Activated CD4-positive, CD25-positive, alpha-beta regulatory T cell treated with anti-CD3 and anti-CD28 coated beads, Interleukin-2, amount 50 U/mL, for 72 hours (primary cell): ENCODE measurements at regions not wholly inside any gene's neighbourhood (a gene's known extent, or its start where the extent isn't known, plus 50 kb on each side); places are given as distances from the start of the nearest gene placed in this dataset.

Experiments used
- DNase-seq: peaks from one replicate; pipeline ENCODE4 v3.0.0; 2021

GRCh38 chr11:31884080-31884479, 73.0 kb upstream of the PAX6 start:
- DNase-seq: no peak

GRCh38 chr11:31883435-31883834, 72.3 kb upstream of the PAX6 start:
- DNase-seq: no peak

DNA sequence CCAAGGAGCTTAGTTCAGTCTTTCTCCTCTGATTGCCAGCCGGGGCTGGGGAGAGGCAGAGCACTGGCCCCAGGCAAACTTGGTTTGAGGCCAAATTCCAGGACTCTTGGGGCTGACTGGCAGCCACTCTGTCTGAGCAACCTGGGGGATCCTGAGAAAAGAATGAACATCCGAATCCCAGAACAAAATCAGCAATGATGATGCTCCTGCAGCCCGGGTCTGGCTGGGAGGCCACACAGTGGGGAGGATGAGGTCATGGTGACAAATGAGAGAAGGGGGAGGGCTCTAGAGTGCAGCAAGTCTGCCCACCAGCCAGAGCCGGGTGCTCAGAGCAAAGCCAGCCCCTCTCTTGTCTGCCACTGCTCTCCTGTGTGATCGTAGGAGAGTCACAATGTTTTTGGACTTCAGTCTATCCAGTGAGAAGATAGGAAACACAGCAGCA, 71.8 kb upstream of the PAX6 start:
- no peak for DNase-seq

GRCh38 chr11:31881825-31882224, 70.7 kb upstream of the PAX6 start:
- DNase-seq: no peak

- no peak for DNase-seq
Measured at GRCh38 chr11:31879681-31880080, 68.6 kb upstream of the PAX6 start.

DNA sequence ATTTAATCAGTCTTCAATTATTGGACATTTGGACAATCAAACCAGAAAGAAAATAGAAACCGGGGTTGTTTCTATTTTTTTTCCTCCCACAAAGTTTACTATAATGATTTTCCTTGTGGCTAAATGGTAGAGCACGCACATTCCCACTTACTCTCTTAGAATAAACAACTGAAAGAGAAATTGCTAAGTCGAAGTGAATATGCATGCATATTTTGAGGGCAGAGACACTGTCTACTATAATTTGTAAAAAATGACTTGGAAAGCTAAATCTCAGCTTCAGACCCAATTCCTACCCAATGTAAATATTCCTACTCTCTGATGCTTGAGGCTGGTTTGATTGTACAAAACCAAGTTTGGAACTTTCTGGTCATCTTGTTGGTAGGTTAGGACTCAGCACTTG, 66.7 kb upstream of the PAX6 start:
- no peak for DNase-seq

DNA sequence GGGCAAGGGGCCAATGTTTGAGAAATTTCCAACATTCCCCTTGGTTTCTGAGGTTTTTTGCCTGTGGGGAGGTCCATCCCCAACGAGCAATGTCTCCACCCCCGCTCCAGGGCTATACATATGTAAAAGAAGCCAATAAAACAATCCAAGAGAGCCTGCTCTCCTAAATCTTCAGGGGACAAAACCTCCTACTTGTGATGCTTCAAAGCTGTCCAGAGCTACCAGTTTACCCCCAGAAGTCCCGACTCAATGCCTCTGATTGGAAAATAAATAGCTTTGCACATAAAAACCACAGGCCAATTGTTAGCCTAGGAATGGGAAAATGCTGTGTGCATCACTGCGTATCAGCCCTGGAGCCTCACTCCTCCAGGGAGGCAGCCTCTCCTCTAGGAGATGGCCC, 66.0 kb upstream of the PAX6 start:
- DNase-seq: no peak

GRCh38 chr11:31875866-31876560, 64.9 kb upstream of the PAX6 start:
- no peak for DNase-seq

DNA sequence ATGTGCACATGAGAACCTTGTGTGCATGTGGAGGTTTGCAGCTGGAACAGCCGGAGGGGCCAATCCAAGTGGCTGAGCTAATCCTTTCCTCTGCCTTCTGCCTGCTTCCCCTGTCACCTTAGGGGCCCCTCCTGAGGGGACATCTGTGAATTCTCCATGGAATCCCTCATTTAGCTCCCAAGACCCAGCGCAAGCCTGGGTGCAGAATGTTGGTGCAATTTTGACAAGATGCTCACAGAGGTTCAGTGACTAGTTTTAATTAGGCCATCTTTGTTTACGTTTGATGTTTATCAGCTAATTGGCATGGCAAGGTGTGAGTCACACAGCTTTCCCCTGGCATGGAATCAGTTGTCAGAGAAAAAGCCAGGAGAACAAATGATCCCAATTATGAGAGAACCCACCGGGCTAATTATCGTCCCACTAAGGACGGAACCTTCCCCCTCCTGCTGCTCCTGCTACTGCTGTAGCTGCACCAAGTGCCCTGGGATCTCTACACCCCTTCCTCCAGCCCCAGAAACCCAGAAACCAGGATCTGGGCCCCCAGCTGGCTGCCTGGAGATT, 63.6 kb upstream of the PAX6 start:
- no peak for DNase-seq

DNA sequence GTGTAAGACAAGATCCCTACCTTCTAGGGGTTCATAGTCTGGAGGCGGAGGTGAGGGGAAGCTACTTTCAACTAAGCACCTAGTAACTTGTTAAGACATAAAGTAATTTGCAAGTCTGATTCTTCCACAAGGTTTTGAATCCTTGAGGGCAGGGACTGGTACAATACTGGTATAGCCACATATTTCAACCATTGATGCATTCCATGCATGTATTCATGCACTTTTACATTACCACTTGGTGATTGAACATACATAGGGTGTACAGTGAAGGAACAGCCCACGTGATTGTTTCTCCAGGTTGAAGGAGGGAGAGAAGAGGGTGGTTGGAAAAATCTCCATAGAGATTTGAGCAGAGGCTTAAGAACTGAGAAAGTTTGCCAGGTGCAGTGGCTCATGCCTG, 62.0 kb upstream of the PAX6 start:
- DNase-seq: no peak

DNA sequence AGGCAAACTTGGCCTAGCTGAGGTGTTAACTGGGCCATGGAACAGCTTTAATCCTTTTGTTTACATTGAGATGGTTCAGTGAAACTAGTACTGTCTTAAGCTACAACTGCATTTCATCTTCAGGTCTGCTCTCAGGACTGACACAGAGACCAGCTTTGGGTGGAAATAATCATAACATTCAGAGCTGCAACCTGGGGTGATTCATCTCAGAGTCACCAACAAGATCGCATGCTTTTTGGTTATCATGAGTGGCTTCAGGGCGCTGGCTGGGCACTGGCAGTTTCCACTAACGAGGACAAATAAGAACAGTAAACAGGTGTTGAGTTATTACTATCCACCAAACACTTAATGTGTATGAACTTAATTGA, 60.9 kb upstream of the PAX6 start:
- no peak for DNase-seq

GRCh38 chr11:31871310-31872075, 60.4 kb upstream of the PAX6 start:
- no peak for DNase-seq

DNA sequence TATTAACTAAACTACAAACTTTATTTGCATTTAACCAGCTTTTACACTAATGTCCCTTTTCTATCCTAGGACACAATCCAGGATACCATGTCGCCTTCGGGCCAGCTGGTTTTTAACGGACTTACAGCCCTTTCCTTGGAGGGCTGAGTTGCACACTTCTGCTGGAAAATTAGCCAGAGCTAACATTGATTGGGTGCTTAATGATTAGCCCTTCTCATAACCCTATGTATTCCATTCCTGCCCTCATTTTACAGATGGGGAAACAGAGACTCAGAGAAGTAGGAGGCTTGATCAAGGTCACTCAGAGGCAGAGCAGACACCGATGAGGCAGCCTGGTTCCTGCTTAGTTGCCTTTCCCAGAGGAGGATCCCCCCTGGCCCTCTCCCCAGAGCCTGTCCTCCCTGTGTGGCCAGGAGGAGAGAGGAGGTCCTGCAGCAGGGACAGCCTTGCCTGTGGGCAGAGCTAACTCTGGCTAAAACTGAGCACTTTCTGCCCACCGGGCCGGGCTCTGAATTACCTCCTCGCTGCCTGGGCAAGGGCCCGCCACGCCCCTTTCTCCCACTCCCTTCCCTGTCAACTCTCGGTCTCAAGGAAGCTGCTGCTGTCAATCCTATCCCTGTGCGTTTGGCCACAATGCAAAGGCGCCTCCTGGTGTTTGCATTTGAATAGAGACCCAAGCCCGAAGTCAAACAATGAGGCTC, 59.6 kb upstream of the PAX6 start:
- no peak for DNase-seq

GRCh38 chr11:31869986-31870385, 58.9 kb upstream of the PAX6 start:
- no peak for DNase-seq

GRCh38 chr11:31865606-31866300, 54.6 kb upstream of the PAX6 start:
- DNase-seq: no peak

- DNase-seq: no peak
Measured at GRCh38 chr11:31863170-31863832, 52.2 kb upstream of the PAX6 start.

DNA sequence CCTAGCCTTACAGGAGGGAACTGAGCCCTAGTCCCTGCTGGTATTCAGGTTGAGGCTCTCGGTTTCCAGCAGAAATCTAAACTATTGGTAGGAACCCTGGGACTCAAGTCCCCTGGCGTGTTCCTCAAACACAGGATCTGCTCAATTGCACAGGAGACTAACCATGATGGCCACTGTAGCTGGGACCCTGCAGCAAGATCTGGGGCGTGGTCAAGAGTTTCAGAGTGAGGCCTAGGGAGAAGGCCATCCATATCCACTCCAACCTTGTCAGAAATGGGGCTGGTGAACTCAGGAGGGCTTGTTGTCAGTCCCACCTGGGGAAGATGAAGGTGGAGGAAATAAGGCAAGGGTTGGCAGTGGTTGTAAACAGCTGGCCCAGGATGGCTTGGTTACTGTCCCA, 49.9 kb upstream of the PAX6 start:
- no peak for DNase-seq
